ENCODE measurements at regions not wholly inside any gene's neighbourhood (a gene's known extent, or its start where the extent isn't known, plus 50 kb on each side); places are given as distances from the start of the nearest gene placed in this dataset.
"Not testable (repeated sequence)": the region's sequence is repeated elsewhere in the genome, so short reads cannot be mapped to it uniquely, and the experiment has no call there.

DNA sequence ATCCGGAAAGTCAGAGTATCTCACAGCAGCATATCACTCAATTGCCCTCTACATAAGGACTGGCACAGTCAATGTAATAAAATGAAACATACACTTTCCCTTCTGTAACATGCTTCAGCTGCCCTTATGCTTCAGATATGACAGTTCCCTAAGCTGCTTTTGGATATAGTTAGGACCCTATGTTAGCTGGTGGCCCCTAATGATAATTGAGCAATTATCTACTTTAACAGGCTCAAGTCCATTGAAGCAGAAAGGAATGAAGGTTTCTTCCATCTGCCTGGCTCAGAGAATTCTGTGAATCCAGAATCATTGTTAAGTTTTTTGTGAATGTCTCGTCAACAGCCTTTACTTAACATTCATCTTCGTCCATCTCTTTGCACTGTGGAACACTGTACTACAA, 951.2 kb upstream of the DIAPH2 start:
- H3K4me3 ChIP-seq: no peak overlapping the region
- H3K27ac ChIP-seq: no peak overlapping the region
- DNase-seq (ENCODE audit: low spot score): no peak
- TF ChIP-seq, protein P1, sequence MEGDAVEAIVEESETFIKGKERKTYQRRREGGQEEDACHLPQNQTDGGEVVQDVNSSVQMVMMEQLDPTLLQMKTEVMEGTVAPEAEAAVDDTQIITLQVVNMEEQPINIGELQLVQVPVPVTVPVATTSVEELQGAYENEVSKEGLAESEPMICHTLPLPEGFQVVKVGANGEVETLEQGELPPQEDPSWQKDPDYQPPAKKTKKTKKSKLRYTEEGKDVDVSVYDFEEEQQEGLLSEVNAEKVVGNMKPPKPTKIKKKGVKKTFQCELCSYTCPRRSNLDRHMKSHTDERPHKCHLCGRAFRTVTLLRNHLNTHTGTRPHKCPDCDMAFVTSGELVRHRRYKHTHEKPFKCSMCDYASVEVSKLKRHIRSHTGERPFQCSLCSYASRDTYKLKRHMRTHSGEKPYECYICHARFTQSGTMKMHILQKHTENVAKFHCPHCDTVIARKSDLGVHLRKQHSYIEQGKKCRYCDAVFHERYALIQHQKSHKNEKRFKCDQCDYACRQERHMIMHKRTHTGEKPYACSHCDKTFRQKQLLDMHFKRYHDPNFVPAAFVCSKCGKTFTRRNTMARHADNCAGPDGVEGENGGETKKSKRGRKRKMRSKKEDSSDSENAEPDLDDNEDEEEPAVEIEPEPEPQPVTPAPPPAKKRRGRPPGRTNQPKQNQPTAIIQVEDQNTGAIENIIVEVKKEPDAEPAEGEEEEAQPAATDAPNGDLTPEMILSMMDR (IDR thresholded peaks at IDR 0.05): no peak

- Histone ChIP-seq H3K27ac (no peak overlapping the region), H3K4me3 (no peak overlapping the region)
- TF ChIP-seq, protein P1 (IDR thresholded peaks at IDR 0.05): no peak
- DNase-seq (ENCODE audit: low spot score): no peak
Measured at GRCh38 chrX:95754411-95754810, 930.2 kb upstream of the DIAPH2 start.

GRCh38 chrX:95760356-95760755, 924.3 kb upstream of the DIAPH2 start:
- DNase-seq (ENCODE audit: low spot score): no peak

DNA sequence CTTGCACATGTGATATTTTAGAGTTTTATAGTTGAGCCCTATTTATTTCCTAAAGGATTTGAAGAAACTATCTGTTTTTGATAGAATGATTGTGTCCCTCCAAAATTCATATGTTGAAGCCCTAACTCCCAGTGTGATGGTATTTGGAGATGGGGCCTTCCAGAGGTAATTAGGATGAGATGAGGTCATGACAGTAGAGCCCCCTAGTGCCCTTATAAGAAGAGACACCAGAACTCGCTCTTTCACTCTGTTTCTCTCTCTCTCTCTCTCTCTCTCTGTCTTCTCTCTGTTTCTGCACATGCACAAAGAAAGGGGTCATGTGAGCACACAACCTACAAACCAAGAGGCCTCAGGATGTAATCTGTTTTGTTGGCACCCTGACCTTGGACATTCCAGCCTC, 921.9 kb upstream of the DIAPH2 start:
- Histone ChIP-seq H3K4me3 (no peak overlapping the region), H3K27ac (no peak overlapping the region)
- TF ChIP-seq, protein P1 (IDR thresholded peaks at IDR 0.05): no peak
- DNase-seq (ENCODE audit: low spot score): no peak

More at GRCh38 chrX:95760356-95760755, 924.3 kb upstream of the DIAPH2 start:
- TF ChIP-seq, protein P1 (IDR thresholded peaks at IDR 0.05): no peak
- Histone ChIP-seq H3K4me3 (no peak overlapping the region), H3K27ac (no peak overlapping the region)

GRCh38 chrX:95764972-95765451, 919.6 kb upstream of the DIAPH2 start:
- TF ChIP-seq, protein P1 (IDR thresholded peaks at IDR 0.05): peak; percentile 29
- H3K4me3 ChIP-seq: no peak overlapping the region
- DNase-seq (ENCODE audit: low spot score): no peak
- H3K27ac ChIP-seq: no peak overlapping the region

DNA sequence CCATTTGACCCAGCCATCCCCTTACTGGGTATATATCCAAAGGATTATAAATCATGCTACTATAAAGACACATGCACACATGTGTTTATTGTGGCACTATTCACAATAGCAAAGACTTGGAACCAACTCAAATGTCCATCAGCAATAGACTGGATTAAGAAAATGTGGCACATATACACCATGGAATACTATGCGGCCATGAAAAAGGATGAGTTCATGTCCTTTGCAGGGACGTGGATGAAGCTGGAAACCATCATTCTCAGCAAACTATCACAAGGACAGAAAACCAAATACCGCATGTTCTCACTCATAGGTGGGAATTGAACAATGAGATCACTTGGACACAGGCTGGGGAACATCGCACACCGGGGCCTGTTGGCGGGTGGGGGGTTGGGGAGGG, 913.4 kb upstream of the DIAPH2 start:
- not testable (repeated sequence) for DNase-seq (ENCODE audit: low spot score); H3K27ac ChIP-seq; H3K4me3 ChIP-seq

GRCh38 chrX:95791876-95792275, 892.8 kb upstream of the DIAPH2 start:
- no peak overlapping the region for H3K4me3 ChIP-seq
- TF ChIP-seq, protein P1 (IDR thresholded peaks at IDR 0.05): no peak
- no peak for DNase-seq (ENCODE audit: low spot score)
- no peak overlapping the region for H3K27ac ChIP-seq

DNA sequence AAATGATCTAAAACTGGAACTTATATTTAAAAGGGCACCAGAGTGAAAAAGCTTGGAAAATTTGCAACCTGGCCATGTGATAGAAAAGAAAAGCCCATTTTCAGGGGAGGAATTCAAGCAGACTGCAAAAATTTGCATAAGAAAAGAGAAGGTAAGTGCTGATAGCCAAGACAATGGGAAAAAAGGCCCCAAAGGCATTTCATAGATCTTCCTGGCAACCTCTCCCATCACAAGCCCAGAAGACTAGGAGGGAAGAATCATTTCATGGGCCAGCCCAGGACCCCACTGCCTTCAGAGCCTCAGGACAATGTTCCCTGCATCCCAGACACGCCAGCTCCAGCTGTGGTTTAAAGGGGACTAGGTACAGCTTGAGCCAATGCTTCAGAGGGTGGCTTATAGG, 887.3 kb upstream of the DIAPH2 start:
- TF ChIP-seq, protein P1 (IDR thresholded peaks at IDR 0.05): no peak
- no peak overlapping the region for H3K27ac ChIP-seq

More for the DNA sequence above, 887.3 kb upstream of the DIAPH2 start:
- DNase-seq (ENCODE audit: low spot score): no peak
- no peak overlapping the region for H3K4me3 ChIP-seq

All from coronary artery (tissue), 2 donors.